CD14-positive monocyte (primary cell): ENCODE measurements at regions not wholly inside any gene's neighbourhood (a gene's known extent, or its start where the extent isn't known, plus 50 kb on each side); places are given as distances from the start of the nearest gene placed in this dataset.
A peak's percentile ranks its signal among the peaks of the same experiment; 100 is the strongest.

Source experiments
- DNase-seq, 3 donors: peaks; one replicate each; pipeline ENCODE4 v3.0.0-alpha.2; 2011 to 2022
- H2AFZ ChIP-seq: 2 replicates; pipeline ENCODE4 v1.6.0; 2012; ENCODE audit warnings: mild to moderate bottlenecking, low read depth, low read length, inconsistent platforms; ENCODE audit not compliant: insufficient read depth, poor library complexity, severe bottlenecking
- H3K27ac ChIP-seq, 2 donors: 1 replicate in 1 of 2; 2 replicates in 1 of 2; pipeline ENCODE4 v1.5.1; 2012 to 2013; ENCODE audit warnings: low read length in 2 of 2, control low read depth in 1 of 2, inconsistent platforms in 1 of 2, low read depth in 1 of 2, mild to moderate bottlenecking in 1 of 2
- H3K27me3 ChIP-seq, 2 donors: one replicate each; pipeline versions ENCODE4 v1.6.0 to v1.6.1; 2011 to 2013; ENCODE audit warnings: low read length in 2 of 2; ENCODE audit not compliant: control insufficient read depth in 2 of 2, insufficient read depth in 2 of 2
- H3K36me3 ChIP-seq, 2 donors: replicated peaks in 1 of 2; 1 replicate in 1 of 2; 2 replicates in 1 of 2; pipeline versions ENCODE4 v1.5.1 to v1.6.1; 2012 to 2013; ENCODE audit warnings: low read length in 2 of 2, control low read depth in 1 of 2, inconsistent platforms in 1 of 2, mild to moderate bottlenecking in 1 of 2; ENCODE audit not compliant: insufficient read depth in 2 of 2, control insufficient read depth in 1 of 2
- H3K4me1 ChIP-seq, 2 donors: 1 replicate in 1 of 2; 2 replicates in 1 of 2; pipeline versions ENCODE4 v1.5.1 to v1.6.1; 2012 to 2013; ENCODE audit warnings: low read length in 2 of 2, control low read depth in 1 of 2, inconsistent platforms in 1 of 2, mild to moderate bottlenecking in 1 of 2, moderate library complexity in 1 of 2; ENCODE audit not compliant: insufficient read depth in 2 of 2, control insufficient read depth in 1 of 2
- H3K4me2 ChIP-seq: replicated peaks from 2 replicates; pipeline ENCODE3; 2012; ENCODE audit warnings: low read length, moderate library complexity, mild to moderate bottlenecking; ENCODE audit not compliant: poor library complexity, severe bottlenecking; ENCODE audit errors: extremely low read depth
- H3K4me3 ChIP-seq, 3 experiments: fragments of 200-600 bp in 1 of 3; sonication (generic) in 1 of 3; replicated peaks in 1 of 3; 1 replicate in 2 of 3; 2 replicates in 1 of 3; pipeline ENCODE4 v1.5.1; 2011 to 2013; ENCODE audit warnings: low read length in 3 of 3, mild to moderate bottlenecking in 3 of 3, control low read depth in 2 of 3, low read depth in 2 of 3, inconsistent platforms in 1 of 3, moderate library complexity in 1 of 3
- H3K79me2 ChIP-seq: 2 replicates; pipeline ENCODE4 v1.6.0; 2012; ENCODE audit warnings: mild to moderate bottlenecking, control low read depth, inconsistent platforms, low read length, moderate library complexity; ENCODE audit not compliant: insufficient read depth
- H3K9ac ChIP-seq: 2 replicates; pipeline ENCODE4 v1.6.0; 2017; ENCODE audit warnings: low read length, mild to moderate bottlenecking; ENCODE audit not compliant: insufficient read depth, poor library complexity, severe bottlenecking
- H3K9me3 ChIP-seq, 2 donors: replicated peaks in 1 of 2; 1 replicate in 1 of 2; 2 replicates in 1 of 2; pipeline versions ENCODE4 v1.5.1 to v1.6.1; 2012 to 2013; ENCODE audit warnings: low read length in 2 of 2, control low read depth in 1 of 2; ENCODE audit not compliant: control insufficient read depth in 1 of 2, insufficient read depth in 1 of 2
- H4K20me1 ChIP-seq: 2 replicates; pipeline ENCODE4 v1.6.0; 2012; ENCODE audit warnings: mild to moderate bottlenecking, low read length, control low read depth, moderate library complexity; ENCODE audit not compliant: insufficient read depth
- H3K27ac Mint-ChIP-seq, 7 donors: one replicate each; pipeline ENCODE4 v1.8.0; 2020; ENCODE audit warnings: mild to moderate bottlenecking in 7 of 7, mixed read lengths in 7 of 7, moderate library complexity in 6 of 7, inconsistent platforms in 2 of 7
- H3K27me3 Mint-ChIP-seq, 3 donors: one replicate each; pipeline ENCODE4 v1.8.0; 2021 to 2022; ENCODE audit warnings: low read depth in 3 of 3, mild to moderate bottlenecking in 3 of 3, mixed read lengths in 3 of 3, moderate library complexity in 3 of 3, inconsistent platforms in 1 of 3
- H3K36me3 Mint-ChIP-seq, 2 donors: one replicate each; pipeline ENCODE4 v1.8.0; 2020; ENCODE audit warnings: mixed read lengths in 2 of 2, inconsistent platforms in 1 of 2, mild to moderate bottlenecking in 1 of 2
- H3K4me1 Mint-ChIP-seq: one replicate; pipeline ENCODE4 v1.8.0; 2020; ENCODE audit warnings: mild to moderate bottlenecking, mixed read lengths
- H3K4me3 Mint-ChIP-seq, 2 donors: one replicate each; pipeline ENCODE4 v1.8.0; 2020; ENCODE audit warnings: mild to moderate bottlenecking in 2 of 2, mixed read lengths in 2 of 2, moderate library complexity in 1 of 2
- H3K9me3 Mint-ChIP-seq, 7 donors: one replicate each; pipeline ENCODE4 v1.8.0; 2020 to 2022; ENCODE audit warnings: mixed read lengths in 7 of 7, mild to moderate bottlenecking in 6 of 7, moderate library complexity in 6 of 7, inconsistent platforms in 2 of 7
- WGBS: methylation state at CpG from one replicate; pipeline ENCODE4 v1.1.5; 2013; ENCODE audit warnings: missing lambda C conversion rate; ENCODE audit not compliant: insufficient coverage; 5-methylcytosine and 5-hydroxymethylcytosine counted together
- intact Hi-C, 2 donors: fragments of 100-400 bp; cut with micrococcal nuclease; formaldehyde crosslinking; loops; one replicate each; pipeline versions ENCODE4 v1.15.0 to v1.15.1; 2023
- TF ChIP-seq, protein P1 (sequence below): fragments of 200-600 bp; IDR thresholded peaks from one replicate; pipeline ENCODE4 v1.8.0; 2022; ENCODE audit warnings: antibody characterized with exemption, mild to moderate bottlenecking

DNA sequence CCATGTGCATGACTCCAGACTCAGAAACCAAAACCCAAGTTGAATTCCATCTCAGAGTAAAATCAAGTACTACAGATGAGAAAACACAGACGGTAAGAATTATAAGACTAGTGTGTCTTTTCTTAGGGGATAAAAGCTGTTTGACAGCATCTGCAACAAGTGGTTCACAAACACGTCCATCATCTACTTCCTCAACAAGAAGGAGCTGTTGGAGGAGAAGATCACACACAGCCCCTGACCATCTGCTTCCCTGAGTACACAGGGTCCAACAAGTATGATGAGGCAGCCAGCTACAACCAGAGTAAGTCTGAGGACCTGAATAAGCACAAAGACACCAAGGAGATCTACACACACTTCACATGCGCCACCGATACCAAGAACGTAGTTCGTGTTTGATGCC lies 110.7 kb upstream of the ATF7IP start:
- 88% methylated on average over 5 of the region's 6 CpGs for WGBS
- Histone ChIP-seq H3K4me2 (no peak overlapping the region), H4K20me1 (no peaks in the 10 kb centered on the region), H3K9me3 (peaks cover 0 to 9% of the 10 kb centered on the region in 2 donors), H3K36me3 (no peaks in the 10 kb centered on the region), H3K27ac (peak overlapping the region; percentile 30 to 90), H3K79me2 (no peaks in the 10 kb centered on the region), H3K9ac (no peak overlapping the region), H2AFZ (peak overlapping the region; percentile 23), H3K27me3 (no peaks in the 10 kb centered on the region), H3K4me1 (peaks cover 67 to 77% of the 10 kb centered on the region in 2 donors), H3K4me3 (no peak overlapping the region)
- TF ChIP-seq, protein P1, sequence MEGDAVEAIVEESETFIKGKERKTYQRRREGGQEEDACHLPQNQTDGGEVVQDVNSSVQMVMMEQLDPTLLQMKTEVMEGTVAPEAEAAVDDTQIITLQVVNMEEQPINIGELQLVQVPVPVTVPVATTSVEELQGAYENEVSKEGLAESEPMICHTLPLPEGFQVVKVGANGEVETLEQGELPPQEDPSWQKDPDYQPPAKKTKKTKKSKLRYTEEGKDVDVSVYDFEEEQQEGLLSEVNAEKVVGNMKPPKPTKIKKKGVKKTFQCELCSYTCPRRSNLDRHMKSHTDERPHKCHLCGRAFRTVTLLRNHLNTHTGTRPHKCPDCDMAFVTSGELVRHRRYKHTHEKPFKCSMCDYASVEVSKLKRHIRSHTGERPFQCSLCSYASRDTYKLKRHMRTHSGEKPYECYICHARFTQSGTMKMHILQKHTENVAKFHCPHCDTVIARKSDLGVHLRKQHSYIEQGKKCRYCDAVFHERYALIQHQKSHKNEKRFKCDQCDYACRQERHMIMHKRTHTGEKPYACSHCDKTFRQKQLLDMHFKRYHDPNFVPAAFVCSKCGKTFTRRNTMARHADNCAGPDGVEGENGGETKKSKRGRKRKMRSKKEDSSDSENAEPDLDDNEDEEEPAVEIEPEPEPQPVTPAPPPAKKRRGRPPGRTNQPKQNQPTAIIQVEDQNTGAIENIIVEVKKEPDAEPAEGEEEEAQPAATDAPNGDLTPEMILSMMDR: no peak
- intact Hi-C loops: loop anchor here (5.0 kb wide), 2 partner anchors 113 to 138 kb away; partner anchors contain the start of gene ATF7IP (in 2 of the 2)
- Mint-ChIP-seq H3K36me3 (peaks cover 0 to 10% of the 10 kb centered on the region in 2 donors), H3K27me3 (peaks cover 0 to 3% (median 0%) of the 10 kb centered on the region in 3 donors), H3K27ac (peak overlapping the region in 4 of 7 donors; percentile 37 to 99 (median 72)), H3K4me3 (no peak overlapping the region), H3K4me1 (peaks cover 70% of the 10 kb centered on the region), H3K9me3 (peaks cover 6 to 23% (median 18%) of the 10 kb centered on the region in 7 donors)
- no peak for DNase-seq

DNA sequence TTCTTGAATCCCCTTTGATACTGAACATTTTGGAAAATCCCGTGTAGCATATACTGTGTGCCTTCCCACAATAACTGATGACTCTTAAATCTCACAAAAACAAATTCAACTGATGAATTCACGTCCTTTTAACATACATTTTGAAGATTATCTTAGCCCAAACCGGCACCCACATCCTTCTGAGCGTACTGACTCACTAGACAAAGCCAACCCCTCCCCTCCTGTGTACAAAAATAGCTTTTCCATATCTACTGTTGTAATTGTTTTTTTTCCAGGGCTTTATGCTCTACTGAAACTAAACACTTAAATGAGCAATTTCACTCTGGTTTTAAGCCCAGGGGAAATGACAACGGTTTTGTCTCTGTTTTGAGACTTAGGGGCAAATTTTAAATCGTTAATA lies 109.4 kb upstream of the ATF7IP start:
- H3K79me2 ChIP-seq: no peaks in the 10 kb centered on the region
- H3K27me3 Mint-ChIP-seq: peaks cover 0 to 3% (median 0%) of the 10 kb centered on the region in 3 donors
- intact Hi-C loops: loop anchor here (5.0 kb wide), 2 partner anchors 111 to 136 kb away; partner anchors contain the start of gene ATF7IP (in 2 of the 2)
- peaks cover 10 to 29% (median 22%) of the 10 kb centered on the region in 7 donors for H3K9me3 Mint-ChIP-seq
- H3K36me3 Mint-ChIP-seq: peaks cover 3 to 13% of the 10 kb centered on the region in 2 donors
- no peak overlapping the region for H3K9ac ChIP-seq
- H3K4me2 ChIP-seq: peak overlapping the region; percentile 52
- H3K27ac ChIP-seq: peak overlapping the region in 1 of 2 donors; percentile 90
- 32% methylated on average over 2 of the region's 6 CpGs for WGBS
- no peaks in the 10 kb centered on the region for H4K20me1 ChIP-seq
- H3K4me3 Mint-ChIP-seq: no peak overlapping the region
- H3K9me3 ChIP-seq: peaks cover 0 to 17% of the 10 kb centered on the region in 2 donors
- TF ChIP-seq, protein P1: no peak
- no peaks in the 10 kb centered on the region for H3K36me3 ChIP-seq
- peak in 2 of 3 donors; percentile 21 to 24 for DNase-seq
- H3K4me1 Mint-ChIP-seq: peaks cover 81% of the 10 kb centered on the region
- H3K27me3 ChIP-seq: no peaks in the 10 kb centered on the region
- no peak overlapping the region for H2AFZ ChIP-seq
- peak overlapping the region; percentile 84 to 99 (median 97) for H3K27ac Mint-ChIP-seq
- H3K4me3 ChIP-seq: no peak overlapping the region
- H3K4me1 ChIP-seq: peaks cover 80 to 91% of the 10 kb centered on the region in 2 donors
